ENCODE measurements at regions not wholly inside any gene's neighbourhood (a gene's known extent, or its start where the extent isn't known, plus 50 kb on each side); places are given as distances from the start of the nearest gene placed in this dataset.

GRCh38 chr1:106836708-106837107 lies 219.8 kb upstream of the PRMT6 start:
- Histone ChIP-seq H3K9ac (ENCODE audit: low read depth, low read length) (no peak overlapping the region), H4K20me1 (ENCODE audit: insufficient read depth, low read length) (no peaks in the 10 kb centered on the region), H3K27ac (ENCODE audit: low read length) (no peak overlapping the region), H3K36me3 (ENCODE audit: insufficient read depth, low read length) (no peaks in the 10 kb centered on the region), H3K27me3 (ENCODE audit: insufficient read depth, low read length, poor library complexity) (no peaks in the 10 kb centered on the region), H3K4me1 (ENCODE audit: insufficient read depth, low read length) (no peaks in the 10 kb centered on the region), H3K4me3 (ENCODE audit: low read depth in 1 of 2, low read length in 2 of 2) (no peak overlapping the region), H2AFZ (ENCODE audit: low read depth, low read length) (no peak overlapping the region), H3K4me2 (ENCODE audit: insufficient read depth, low read length) (no peak overlapping the region), H3K9me3 (ENCODE audit: insufficient read depth, low read length, severe bottlenecking) (no peaks in the 10 kb centered on the region), H3K79me2 (ENCODE audit: insufficient read depth, low read length) (no peaks in the 10 kb centered on the region)
- ATAC-seq (ENCODE audit: insufficient read depth, low read depth) (no peak), DNase-seq (no peak)
- TF ChIP-seq CTCF (IDR thresholded peaks at IDR 0.05; ENCODE audit: borderline replicate concordance, extremely low read depth, low read length, poor library complexity, severe bottlenecking), result no peak
- TF ChIP-seq EZH2 (IDR thresholded peaks at IDR 0.05; ENCODE audit: borderline replicate concordance, low read depth, low read length, severe bottlenecking), result no peak

GRCh38 chr1:106843518-106843917 lies 213.0 kb upstream of the PRMT6 start:
- TF ChIP-seq CTCF (IDR thresholded peaks at IDR 0.05; ENCODE audit: borderline replicate concordance, extremely low read depth, low read length, poor library complexity, severe bottlenecking) (no peak), EZH2 (IDR thresholded peaks at IDR 0.05; ENCODE audit: borderline replicate concordance, low read depth, low read length, severe bottlenecking) (no peak)
- H3K4me1 ChIP-seq (ENCODE audit: insufficient read depth, low read length), result no peaks in the 10 kb centered on the region
- no peaks in the 10 kb centered on the region for H3K27me3 ChIP-seq (ENCODE audit: insufficient read depth, low read length, poor library complexity)
- no peak overlapping the region for H3K4me2 ChIP-seq (ENCODE audit: insufficient read depth, low read length)
- no peak overlapping the region for H3K27ac ChIP-seq (ENCODE audit: low read length)
- H3K36me3 ChIP-seq (ENCODE audit: insufficient read depth, low read length), result no peaks in the 10 kb centered on the region
- ATAC-seq (ENCODE audit: insufficient read depth, low read depth), result no peak
- no peaks in the 10 kb centered on the region for H4K20me1 ChIP-seq (ENCODE audit: insufficient read depth, low read length)
- H3K4me3 ChIP-seq (ENCODE audit: low read depth in 1 of 2, low read length in 2 of 2), result no peak overlapping the region
- no peaks in the 10 kb centered on the region for H3K9me3 ChIP-seq (ENCODE audit: insufficient read depth, low read length, severe bottlenecking)
- DNase-seq, result no peak
- H3K79me2 ChIP-seq (ENCODE audit: insufficient read depth, low read length), result no peaks in the 10 kb centered on the region
- no peak overlapping the region for H2AFZ ChIP-seq (ENCODE audit: low read depth, low read length)
- H3K9ac ChIP-seq (ENCODE audit: low read depth, low read length), result no peak overlapping the region

- Histone ChIP-seq H3K4me1 (ENCODE audit: insufficient read depth, low read length) (no peaks in the 10 kb centered on the region), H4K20me1 (ENCODE audit: insufficient read depth, low read length) (no peaks in the 10 kb centered on the region), H3K4me2 (ENCODE audit: insufficient read depth, low read length) (no peak overlapping the region), H3K9ac (ENCODE audit: low read depth, low read length) (no peak overlapping the region), H3K27ac (ENCODE audit: low read length) (no peak overlapping the region), H3K9me3 (ENCODE audit: insufficient read depth, low read length, severe bottlenecking) (no peaks in the 10 kb centered on the region), H2AFZ (ENCODE audit: low read depth, low read length) (no peak overlapping the region), H3K79me2 (ENCODE audit: insufficient read depth, low read length) (no peaks in the 10 kb centered on the region), H3K27me3 (ENCODE audit: insufficient read depth, low read length, poor library complexity) (no peaks in the 10 kb centered on the region), H3K4me3 (ENCODE audit: low read depth in 1 of 2, low read length in 2 of 2) (no peak overlapping the region), H3K36me3 (ENCODE audit: insufficient read depth, low read length) (no peaks in the 10 kb centered on the region)
- DNase-seq (no peak), ATAC-seq (ENCODE audit: insufficient read depth, low read depth) (no peak)
- TF ChIP-seq CTCF (IDR thresholded peaks at IDR 0.05; ENCODE audit: borderline replicate concordance, extremely low read depth, low read length, poor library complexity, severe bottlenecking) (no peak), EZH2 (IDR thresholded peaks at IDR 0.05; ENCODE audit: borderline replicate concordance, low read depth, low read length, severe bottlenecking) (no peak)
These were observed 209.8 kb upstream of the PRMT6 start for GRCh38 chr1:106846656-106847055.

GRCh38 chr1:106861110-106861509 lies 195.4 kb upstream of the PRMT6 start:
- H3K27me3 ChIP-seq (ENCODE audit: insufficient read depth, low read length, poor library complexity), result no peaks in the 10 kb centered on the region

More at GRCh38 chr1:106861110-106861509, 195.4 kb upstream of the PRMT6 start:
- H3K4me1 ChIP-seq (ENCODE audit: insufficient read depth, low read length), result no peaks in the 10 kb centered on the region
- H3K9me3 ChIP-seq (ENCODE audit: insufficient read depth, low read length, severe bottlenecking), result no peaks in the 10 kb centered on the region
- TF ChIP-seq CTCF (IDR thresholded peaks at IDR 0.05; ENCODE audit: borderline replicate concordance, extremely low read depth, low read length, poor library complexity, severe bottlenecking) (no peak), EZH2 (IDR thresholded peaks at IDR 0.05; ENCODE audit: borderline replicate concordance, low read depth, low read length, severe bottlenecking) (no peak)
- no peak overlapping the region for H3K27ac ChIP-seq (ENCODE audit: low read length)
- H3K36me3 ChIP-seq (ENCODE audit: insufficient read depth, low read length), result no peaks in the 10 kb centered on the region
- no peak for ATAC-seq (ENCODE audit: insufficient read depth, low read depth)
- no peaks in the 10 kb centered on the region for H4K20me1 ChIP-seq (ENCODE audit: insufficient read depth, low read length)
- no peak overlapping the region for H3K4me2 ChIP-seq (ENCODE audit: insufficient read depth, low read length)
- no peak for DNase-seq
- H3K4me3 ChIP-seq (ENCODE audit: low read depth in 1 of 2, low read length in 2 of 2), result no peak overlapping the region
- no peak overlapping the region for H3K9ac ChIP-seq (ENCODE audit: low read depth, low read length)
- no peak overlapping the region for H2AFZ ChIP-seq (ENCODE audit: low read depth, low read length)
- H3K79me2 ChIP-seq (ENCODE audit: insufficient read depth, low read length), result no peaks in the 10 kb centered on the region
